ENCODE measurements at regions not wholly inside any gene's neighbourhood (a gene's known extent, or its start where the extent isn't known, plus 50 kb on each side); places are given as distances from the start of the nearest gene placed in this dataset.

GRCh38 chr3:151560738-151561137, 99.9 kb upstream of the IGSF10 start (continued):
- TF ChIP-seq KLF10 (tag by site-specific recombination; IDR thresholded peaks at IDR 0.05) = no peak
- TF ChIP-seq ZFP69B (tag by site-specific recombination; IDR thresholded peaks at IDR 0.05) = no peak
- TF ChIP-seq SETDB1 (IDR thresholded peaks at IDR 0.05; ENCODE audit: insufficient read length, low read length) = no peak

DNA sequence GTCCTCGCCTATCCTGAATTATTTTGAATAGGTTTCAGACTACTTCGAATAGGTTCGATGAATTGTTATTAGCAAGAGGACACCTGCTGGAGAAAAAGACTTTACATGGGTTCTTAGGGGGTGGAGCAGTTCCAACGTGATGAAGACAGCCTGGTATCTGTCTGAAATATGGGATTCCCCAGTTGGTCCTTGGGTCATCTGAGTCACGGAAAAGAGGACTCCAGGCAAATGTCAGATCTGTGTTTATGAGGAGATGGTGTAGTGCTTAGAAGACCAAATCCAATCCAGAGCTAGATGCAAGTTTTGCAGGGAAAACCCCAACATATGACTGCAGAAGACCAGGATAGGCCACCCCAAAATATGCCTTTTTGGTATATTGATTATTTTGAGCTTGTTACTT, 98.9 kb upstream of the IGSF10 start:
- POLR2A ChIA-PET = no interaction called here
- no peaks in the 10 kb centered on the region for H3K36me3 ChIP-seq (ENCODE audit: control insufficient read depth in 2 of 2, insufficient read depth in 1 of 2, low read length in 2 of 2)

DNA sequence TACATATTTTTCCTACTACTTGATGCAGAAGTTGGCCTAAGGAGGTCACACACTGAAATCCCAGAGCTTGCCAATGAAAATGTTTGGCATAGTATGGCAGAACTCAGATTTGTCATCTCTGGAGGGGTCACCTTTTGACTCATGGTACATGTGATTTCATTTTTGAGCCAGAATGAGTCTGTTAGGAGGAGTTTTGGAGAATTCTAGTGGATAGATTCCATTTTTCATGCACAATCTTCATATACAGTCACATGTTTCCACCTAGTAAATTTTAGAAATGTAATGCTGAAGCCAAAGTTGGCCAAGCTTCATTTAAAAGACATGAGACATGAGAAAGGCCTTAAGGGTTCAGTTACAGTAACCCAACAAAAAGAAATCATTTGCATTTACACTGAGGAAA, 97.8 kb upstream of the IGSF10 start:
- POLR2A ChIA-PET = no interaction called here
- CTCF ChIA-PET = interaction anchor here (0.5 kb wide), 1 partner anchor 13 kb away, joined by 4 read pairs; no protein-coding TSS in a partner anchor
- TF ChIP-seq ZNF785 (tag by site-specific recombination; IDR thresholded peaks at IDR 0.05) (no peak), ZNF350 (tag by site-specific recombination; IDR thresholded peaks at IDR 0.05) (no peak), ZBTB48 (tag by site-specific recombination; IDR thresholded peaks at IDR 0.05) (no peak), ZNF544 (tag by site-specific recombination; IDR thresholded peaks at IDR 0.05) (no peak), ZNF132 (tag by site-specific recombination; IDR thresholded peaks at IDR 0.05; ENCODE audit: borderline replicate concordance) (no peak), OSR2 (tag by site-specific recombination; IDR thresholded peaks at IDR 0.05) (no peak)
- TF ChIP-seq, protein P1, sequence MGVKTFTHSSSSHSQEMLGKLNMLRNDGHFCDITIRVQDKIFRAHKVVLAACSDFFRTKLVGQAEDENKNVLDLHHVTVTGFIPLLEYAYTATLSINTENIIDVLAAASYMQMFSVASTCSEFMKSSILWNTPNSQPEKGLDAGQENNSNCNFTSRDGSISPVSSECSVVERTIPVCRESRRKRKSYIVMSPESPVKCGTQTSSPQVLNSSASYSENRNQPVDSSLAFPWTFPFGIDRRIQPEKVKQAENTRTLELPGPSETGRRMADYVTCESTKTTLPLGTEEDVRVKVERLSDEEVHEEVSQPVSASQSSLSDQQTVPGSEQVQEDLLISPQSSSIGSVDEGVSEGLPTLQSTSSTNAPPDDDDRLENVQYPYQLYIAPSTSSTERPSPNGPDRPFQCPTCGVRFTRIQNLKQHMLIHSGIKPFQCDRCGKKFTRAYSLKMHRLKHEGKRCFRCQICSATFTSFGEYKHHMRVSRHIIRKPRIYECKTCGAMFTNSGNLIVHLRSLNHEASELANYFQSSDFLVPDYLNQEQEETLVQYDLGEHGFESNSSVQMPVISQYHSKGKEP (tag by site-specific recombination; IDR thresholded peaks at IDR 0.05) = no peak

More for the DNA sequence above, 98.9 kb upstream of the IGSF10 start:
- CTCF ChIA-PET = interaction anchor here (0.6 kb wide), 1 partner anchor 42 kb away, joined by 3 read pairs; no protein-coding TSS in a partner anchor
- no peaks in the 10 kb centered on the region for H3K9me3 ChIP-seq (ENCODE audit: control insufficient read depth, insufficient read depth, low read depth, low read length)
- no peak overlapping the region for H3K4me3 ChIP-seq (ENCODE audit: low read depth, low read length)
- no peak overlapping the region for H3K27ac ChIP-seq (ENCODE audit: extremely low read depth, low read depth, low read length)
- H3K4me1 ChIP-seq (ENCODE audit: control insufficient read depth, insufficient read depth, low read length) = no peaks in the 10 kb centered on the region
- TF ChIP-seq ZNF529 (tag by site-specific recombination; IDR thresholded peaks at IDR 0.05; ENCODE audit: insufficient replicate concordance) (no peak), ZNF37A (tag by site-specific recombination; IDR thresholded peaks at IDR 0.05) (no peak), ZNF530 (tag by site-specific recombination; IDR thresholded peaks at IDR 0.05; ENCODE audit: low read depth) (no peak), ZNF174 (tag by site-specific recombination; IDR thresholded peaks at IDR 0.05) (no peak), PATZ1 (tag by site-specific recombination; IDR thresholded peaks at IDR 0.05) (no peak), ZNF302 (tag by site-specific recombination; IDR thresholded peaks at IDR 0.05; ENCODE audit: low read depth) (no peak), ZNF624 (tag by site-specific recombination; IDR thresholded peaks at IDR 0.05) (no peak), ZNF623 (tag by site-specific recombination; IDR thresholded peaks at IDR 0.05) (no peak), ZNF777 (tag by site-specific recombination; IDR thresholded peaks at IDR 0.05; ENCODE audit: borderline replicate concordance) (no peak), ZNF670 (tag by site-specific recombination; IDR thresholded peaks at IDR 0.05; ENCODE audit: low read depth) (no peak), HOXC10 (CRISPR knock-in tag; IDR thresholded peaks at IDR 0.05) (no peak), ZNF112 (tag by site-specific recombination; IDR thresholded peaks at IDR 0.05) (no peak), ZNF121 (tag by site-specific recombination; IDR thresholded peaks at IDR 0.05) (no peak), ZNF341 (tag by site-specific recombination; IDR thresholded peaks at IDR 0.05; ENCODE audit: low read depth) (no peak), GLI4 (tag by site-specific recombination; IDR thresholded peaks at IDR 0.05) (no peak), ZBTB1 (tag by site-specific recombination; IDR thresholded peaks at IDR 0.05) (no peak)
- TF ChIP-seq, protein P2, sequence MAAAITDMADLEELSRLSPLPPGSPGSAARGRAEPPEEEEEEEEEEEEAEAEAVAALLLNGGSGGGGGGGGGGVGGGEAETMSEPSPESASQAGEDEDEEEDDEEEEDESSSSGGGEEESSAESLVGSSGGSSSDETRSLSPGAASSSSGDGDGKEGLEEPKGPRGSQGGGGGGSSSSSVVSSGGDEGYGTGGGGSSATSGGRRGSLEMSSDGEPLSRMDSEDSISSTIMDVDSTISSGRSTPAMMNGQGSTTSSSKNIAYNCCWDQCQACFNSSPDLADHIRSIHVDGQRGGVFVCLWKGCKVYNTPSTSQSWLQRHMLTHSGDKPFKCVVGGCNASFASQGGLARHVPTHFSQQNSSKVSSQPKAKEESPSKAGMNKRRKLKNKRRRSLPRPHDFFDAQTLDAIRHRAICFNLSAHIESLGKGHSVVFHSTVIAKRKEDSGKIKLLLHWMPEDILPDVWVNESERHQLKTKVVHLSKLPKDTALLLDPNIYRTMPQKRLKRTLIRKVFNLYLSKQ (tag by site-specific recombination; IDR thresholded peaks at IDR 0.05; ENCODE audit: borderline replicate concordance) = no peak
- TF ChIP-seq, protein P3, sequence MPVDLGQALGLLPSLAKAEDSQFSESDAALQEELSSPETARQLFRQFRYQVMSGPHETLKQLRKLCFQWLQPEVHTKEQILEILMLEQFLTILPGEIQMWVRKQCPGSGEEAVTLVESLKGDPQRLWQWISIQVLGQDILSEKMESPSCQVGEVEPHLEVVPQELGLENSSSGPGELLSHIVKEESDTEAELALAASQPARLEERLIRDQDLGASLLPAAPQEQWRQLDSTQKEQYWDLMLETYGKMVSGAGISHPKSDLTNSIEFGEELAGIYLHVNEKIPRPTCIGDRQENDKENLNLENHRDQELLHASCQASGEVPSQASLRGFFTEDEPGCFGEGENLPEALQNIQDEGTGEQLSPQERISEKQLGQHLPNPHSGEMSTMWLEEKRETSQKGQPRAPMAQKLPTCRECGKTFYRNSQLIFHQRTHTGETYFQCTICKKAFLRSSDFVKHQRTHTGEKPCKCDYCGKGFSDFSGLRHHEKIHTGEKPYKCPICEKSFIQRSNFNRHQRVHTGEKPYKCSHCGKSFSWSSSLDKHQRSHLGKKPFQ (tag by site-specific recombination; IDR thresholded peaks at IDR 0.05) = no peak
- TF ChIP-seq, protein P4, sequence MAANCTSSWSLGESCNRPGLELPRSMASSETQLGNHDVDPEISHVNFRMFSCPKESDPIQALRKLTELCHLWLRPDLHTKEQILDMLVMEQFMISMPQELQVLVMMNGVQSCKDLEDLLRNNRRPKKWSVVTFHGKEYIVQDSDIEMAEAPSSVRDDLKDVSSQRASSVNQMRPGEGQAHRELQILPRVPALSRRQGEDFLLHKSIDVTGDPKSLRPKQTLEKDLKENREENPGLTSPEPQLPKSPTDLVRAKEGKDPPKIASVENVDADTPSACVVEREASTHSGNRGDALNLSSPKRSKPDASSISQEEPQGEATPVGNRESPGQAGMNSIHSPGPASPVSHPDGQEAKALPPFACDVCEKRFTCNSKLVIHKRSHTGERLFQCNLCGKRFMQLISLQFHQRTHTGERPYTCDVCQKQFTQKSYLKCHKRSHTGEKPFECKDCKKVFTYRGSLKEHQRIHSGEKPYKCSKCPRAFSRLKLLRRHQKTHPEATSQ (tag by site-specific recombination; IDR thresholded peaks at IDR 0.05) = no peak

More for the DNA sequence above, 97.8 kb upstream of the IGSF10 start:
- H3K4me3 ChIP-seq (ENCODE audit: low read depth, low read length) = no peak overlapping the region
- no peak overlapping the region for H3K27ac ChIP-seq (ENCODE audit: extremely low read depth, low read depth, low read length)
- no peaks in the 10 kb centered on the region for H3K36me3 ChIP-seq (ENCODE audit: control insufficient read depth in 2 of 2, insufficient read depth in 1 of 2, low read length in 2 of 2)
- no peaks in the 10 kb centered on the region for H3K9me3 ChIP-seq (ENCODE audit: control insufficient read depth, insufficient read depth, low read depth, low read length)
- H3K4me1 ChIP-seq (ENCODE audit: control insufficient read depth, insufficient read depth, low read length) = no peaks in the 10 kb centered on the region
